Fibroblast of mammary gland (primary cell): ENCODE measurements at regions not wholly inside any gene's neighbourhood (a gene's known extent, or its start where the extent isn't known, plus 50 kb on each side); places are given as distances from the start of the nearest gene placed in this dataset.

Experiments used
- DNase-seq: peaks from one replicate; pipeline ENCODE4 v3.0.0-alpha.2; 2010; ENCODE audit warnings: low read depth
- H3K4me3 ChIP-seq: 2 replicates; pipeline ENCODE4 v1.5.1; 2011; ENCODE audit warnings: low read depth, mild to moderate bottlenecking, low read length, moderate library complexity; ENCODE audit not compliant: control insufficient read depth
- CTCF ChIP-seq: conservative IDR thresholded peaks from 2 replicates; pipeline ENCODE4 v1.5.1; 2011; ENCODE audit warnings: low read depth, low read length, inconsistent platforms; ENCODE audit not compliant: control insufficient read depth, insufficient read depth

DNA sequence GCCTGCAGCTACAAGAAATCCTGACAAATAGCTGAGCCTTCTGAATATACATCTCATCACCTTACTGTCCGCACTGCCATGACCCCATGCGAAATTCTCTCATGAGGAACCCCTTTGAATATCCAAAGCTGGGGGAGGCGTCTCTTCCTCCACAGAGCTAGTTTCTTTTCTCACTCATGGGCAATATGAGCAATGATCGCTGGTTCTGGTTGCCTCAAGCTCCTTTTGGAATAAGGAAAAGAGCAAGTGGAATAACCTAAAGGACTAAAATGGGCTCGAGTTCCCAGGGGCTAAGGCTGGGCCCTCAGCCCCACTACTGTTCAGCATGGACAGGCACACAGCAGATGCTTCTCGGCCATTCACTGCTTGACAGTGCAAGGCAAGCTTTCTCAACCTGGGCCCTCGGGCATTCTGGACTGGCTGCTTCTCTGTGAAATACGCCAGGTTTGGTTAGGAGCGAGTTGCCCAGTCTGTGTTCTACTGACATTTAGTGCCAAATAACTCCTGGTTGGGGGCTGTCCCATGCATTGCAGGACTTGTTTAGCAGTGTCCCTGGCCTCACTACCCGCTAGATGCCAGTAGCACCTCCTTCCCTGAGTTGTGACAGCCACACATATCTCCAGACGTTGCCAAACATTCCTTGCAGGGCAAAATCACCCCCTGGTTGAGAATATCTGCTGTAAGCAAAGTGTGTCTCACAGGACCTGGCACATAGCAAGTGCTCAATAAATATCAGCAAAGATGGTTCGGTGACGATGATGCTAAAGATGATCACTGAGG lies 156.8 kb downstream of the CEBPB start:
- DNase-seq: no peak
- no peak for TF ChIP-seq CTCF
- no peak overlapping the region for H3K4me3 ChIP-seq

DNA sequence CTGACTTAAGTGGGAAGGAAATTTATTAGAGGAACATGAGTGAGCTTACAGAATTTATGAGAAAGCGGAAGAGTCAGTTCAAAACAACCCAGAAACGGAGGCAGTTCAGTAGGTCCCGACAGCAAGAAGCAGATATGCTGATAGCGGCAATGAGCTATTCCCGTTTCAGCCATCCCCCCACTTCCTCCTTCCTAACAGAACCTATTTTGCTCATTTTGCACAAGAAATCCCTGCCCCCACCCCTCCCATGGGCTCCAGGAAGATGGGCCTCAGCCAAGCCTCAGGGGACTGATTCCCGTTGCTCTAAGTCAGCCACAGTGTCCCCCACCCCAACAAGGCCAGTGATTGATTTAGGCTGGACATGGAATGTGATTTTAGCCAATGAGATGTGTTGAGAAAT lies 157.5 kb downstream of the CEBPB start:
- no peak for TF ChIP-seq CTCF
- no peak for DNase-seq
- H3K4me3 ChIP-seq: no peak overlapping the region

GRCh38 chr20:50350510-50351249 lies 159.5 kb upstream of the PTPN1 start:
- no peak for DNase-seq
- H3K4me3 ChIP-seq: no peak overlapping the region
- no peak for TF ChIP-seq CTCF

DNA sequence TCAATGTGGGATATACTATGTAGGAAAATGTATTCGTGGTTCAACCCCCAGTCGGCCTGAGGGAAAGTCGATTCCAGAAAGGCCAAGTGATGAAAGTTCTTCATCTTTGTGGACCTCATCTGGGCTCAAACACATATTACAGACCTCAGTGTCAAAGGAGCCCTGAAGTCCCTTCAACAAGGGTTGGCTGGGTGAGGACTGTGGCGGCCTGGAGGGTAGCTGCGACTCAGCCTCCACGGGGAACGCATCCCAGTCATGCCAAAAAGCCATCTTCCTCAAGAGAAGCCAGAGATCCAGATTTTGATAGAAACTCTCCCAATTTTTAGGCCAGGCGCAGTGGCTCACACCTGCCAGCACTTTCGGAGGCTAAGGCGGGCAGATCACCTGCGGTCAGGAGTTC lies 158.6 kb upstream of the PTPN1 start:
- TF ChIP-seq CTCF: no peak
- H3K4me3 ChIP-seq: no peak overlapping the region
- no peak for DNase-seq

- no peak for TF ChIP-seq CTCF
- no peak overlapping the region for H3K4me3 ChIP-seq
- no peak for DNase-seq
Observed at GRCh38 chr20:50353289-50353961, 156.8 kb upstream of the PTPN1 start.

DNA sequence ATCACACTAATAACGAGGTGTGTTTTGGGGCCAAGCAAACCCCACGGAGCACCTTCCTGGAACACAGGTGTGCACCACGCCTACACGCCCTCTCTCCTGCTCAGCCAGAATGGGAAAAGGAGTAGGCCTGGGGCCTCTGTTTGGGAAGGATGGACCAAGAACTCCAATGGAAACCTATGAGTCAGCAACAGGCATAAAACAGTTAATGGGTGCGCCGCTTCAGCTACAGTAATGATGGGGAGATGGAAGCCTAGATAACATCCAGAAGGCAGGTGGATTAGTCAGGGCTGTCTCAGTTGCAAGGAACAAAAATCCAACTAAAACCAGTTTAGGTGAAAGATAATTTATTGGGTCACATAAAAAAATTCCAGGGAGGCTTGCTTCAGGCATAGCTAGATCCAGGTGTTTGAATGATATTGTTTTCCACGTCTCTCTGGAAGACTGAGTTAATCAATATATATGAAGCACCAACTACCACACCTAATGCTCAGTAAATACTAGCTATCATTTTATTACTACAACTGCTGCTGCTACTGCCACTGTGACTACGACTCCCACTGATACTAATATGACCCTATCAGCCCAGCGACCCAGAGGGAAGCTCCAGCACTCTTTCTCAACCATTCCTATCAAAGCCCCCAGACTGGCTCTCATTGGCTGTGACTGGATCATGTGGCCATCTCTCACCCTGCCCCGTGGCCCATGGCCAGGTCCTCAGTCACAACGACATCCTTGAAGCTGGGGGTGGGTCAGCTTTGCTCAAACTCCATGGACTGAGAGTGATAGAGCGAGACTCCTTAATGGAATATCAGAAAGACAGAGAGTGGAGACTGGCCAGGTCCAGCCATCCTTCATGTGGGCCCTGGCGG lies 155.2 kb upstream of the PTPN1 start:
- no peak for DNase-seq
- H3K4me3 ChIP-seq: no peak overlapping the region

More for the DNA sequence above, 155.2 kb upstream of the PTPN1 start:
- no peak for TF ChIP-seq CTCF
